Left colon (tissue), 2 donors: ENCODE measurements at regions not wholly inside any gene's neighbourhood (a gene's known extent, or its start where the extent isn't known, plus 50 kb on each side); places are given as distances from the start of the nearest gene placed in this dataset.

Source experiments
- ATAC-seq: fragments of 200-7000 bp; cut with Tn5 transposase; one replicate; pipeline ENCODE4 v1.9.1; 2020; ENCODE audit warnings: mild to moderate bottlenecking, moderate library complexity
- DNase-seq, 2 donors: peaks; one replicate each; pipeline ENCODE4 v3.0.0-alpha.2; 2020
- intact Hi-C, 2 donors: fragments of 100-400 bp; cut with DNase I in 1 of 2; cut with micrococcal nuclease in 1 of 2; formaldehyde crosslinking; loops; one replicate each; pipeline versions ENCODE4 v1.11.2 to v1.14.0; 2022; cut with DNase I, micrococcal nuclease
- donor health status: DM: no; HTN: no; CAD: no.
- donor health status: DM: yes; HTN: yes; CAD: no.

GRCh38 chr1:191912517-191912916 is 245.7 kb upstream of the RGS18 start:
- no peak for DNase-seq
- ATAC-seq: no peak
- intact Hi-C loops: no loop called here

DNA sequence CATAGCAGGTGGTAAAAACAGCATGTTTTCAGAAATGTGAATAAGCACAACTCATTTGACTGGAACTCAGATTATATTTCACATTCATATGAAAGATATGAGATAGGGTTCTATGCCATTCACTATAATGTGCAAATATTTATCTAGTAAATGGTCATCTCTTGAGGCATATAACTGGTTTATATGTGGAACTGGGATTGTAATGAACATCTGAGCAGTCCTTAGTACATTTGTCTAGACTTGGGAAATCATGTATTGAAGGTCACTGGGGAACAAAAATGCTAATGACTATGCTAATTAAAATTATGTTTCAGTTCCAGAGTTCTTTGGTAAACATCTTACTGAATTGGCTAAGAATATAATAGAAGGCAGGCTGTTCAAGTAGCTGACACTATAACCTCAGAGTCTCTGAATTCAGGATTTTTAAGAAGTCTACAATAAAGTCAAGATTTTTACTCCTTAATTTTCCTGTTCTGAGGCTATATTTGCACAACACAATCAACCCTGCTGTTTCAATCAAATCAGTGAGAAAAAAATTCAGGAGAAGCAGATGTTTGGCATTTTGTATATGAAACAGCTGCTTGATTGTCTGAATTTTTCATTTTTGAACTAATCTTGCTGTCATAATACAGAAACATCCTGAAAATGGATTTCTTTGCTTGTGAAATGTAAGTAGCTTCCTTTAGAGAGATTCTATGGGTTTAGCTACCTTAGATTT is 244.8 kb upstream of the RGS18 start:
- ATAC-seq: no peak
- intact Hi-C loops: no loop called here

GRCh38 chr1:191929383-191929782 is 228.9 kb upstream of the RGS18 start:
- ATAC-seq: no peak
- no peak for DNase-seq
- intact Hi-C loops: no loop called here

More for the DNA sequence above, 244.8 kb upstream of the RGS18 start:
- DNase-seq: no peak

- no peak for ATAC-seq
- DNase-seq: no peak
- intact Hi-C loops: no loop called here
These were observed 214.6 kb upstream of the RGS18 start for GRCh38 chr1:191943684-191944083.

GRCh38 chr1:191953526-191953925 is 204.7 kb upstream of the RGS18 start:
- ATAC-seq (no peak), DNase-seq (no peak)
- intact Hi-C loops: no loop called here

DNA sequence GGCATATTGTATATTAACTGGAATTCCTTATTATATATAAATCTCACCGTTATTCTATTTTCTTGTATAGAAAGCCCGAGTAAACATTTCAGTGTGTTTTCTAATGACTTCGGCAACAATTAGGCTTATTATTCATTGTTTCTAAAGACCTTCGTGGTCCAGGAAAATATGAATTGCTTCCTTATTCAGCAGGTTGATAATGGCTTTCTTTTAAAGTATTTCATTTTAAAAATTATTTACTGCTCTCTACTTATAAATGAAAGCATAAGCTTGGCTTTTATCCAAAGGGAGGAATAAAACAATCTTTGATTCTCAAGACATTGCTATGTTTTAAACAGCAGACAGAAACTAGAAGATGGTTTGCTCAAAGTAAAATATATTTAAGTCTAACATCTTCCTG is 198.4 kb upstream of the RGS18 start:
- DNase-seq: no peak
- intact Hi-C loops: no loop called here

DNA sequence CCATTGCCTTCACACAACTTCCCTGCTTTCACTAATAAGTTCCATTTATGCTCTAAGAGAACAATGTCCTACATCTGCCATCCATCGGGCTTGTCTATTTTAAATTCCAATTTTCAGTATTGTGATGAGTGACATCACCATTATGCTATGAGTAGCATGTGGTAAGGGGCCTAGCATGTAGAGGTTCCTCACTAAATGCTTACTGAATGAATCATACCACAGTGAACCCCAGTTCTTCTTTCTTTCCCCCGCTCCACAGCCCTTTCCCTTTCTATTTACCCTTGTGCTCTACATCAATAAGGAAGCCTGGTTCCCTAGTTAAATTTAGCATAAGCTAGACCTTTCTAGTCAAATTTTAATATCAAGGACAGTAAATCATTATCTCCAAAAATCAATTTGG is 195.0 kb upstream of the RGS18 start:
- DNase-seq: no peak
- intact Hi-C loops: no loop called here

More for the DNA sequence above, 198.4 kb upstream of the RGS18 start:
- no peak for ATAC-seq

GRCh38 chr1:191963781-191964455 is 194.3 kb upstream of the RGS18 start:
- DNase-seq: no peak
- intact Hi-C loops: no loop called here
- no peak for ATAC-seq

More for the DNA sequence above, 195.0 kb upstream of the RGS18 start:
- no peak for ATAC-seq

DNA sequence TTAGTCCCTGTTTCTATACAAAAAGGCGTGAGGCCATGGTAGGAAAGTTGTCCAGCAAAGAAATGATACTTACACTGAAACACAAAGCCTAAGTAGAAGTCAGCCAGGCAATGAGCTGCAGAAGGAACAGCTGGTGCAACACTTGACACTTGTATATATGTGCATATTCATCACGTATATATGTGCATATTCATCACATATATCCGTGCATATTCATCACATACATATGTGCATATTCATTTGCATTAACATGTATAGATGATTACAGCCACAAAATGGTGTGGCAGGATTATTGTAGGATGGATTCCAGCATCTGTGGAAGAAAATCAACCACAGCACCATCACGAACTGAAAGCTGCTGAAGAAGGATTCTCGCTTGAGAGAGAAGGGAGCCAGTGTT is 189.0 kb upstream of the RGS18 start:
- intact Hi-C loops: no loop called here

GRCh38 chr1:191970116-191970515 is 188.1 kb upstream of the RGS18 start:
- ATAC-seq: no peak
- DNase-seq: no peak
- intact Hi-C loops: no loop called here

More for the DNA sequence above, 189.0 kb upstream of the RGS18 start:
- ATAC-seq: no peak
- DNase-seq: no peak

- intact Hi-C loops: no loop called here
- DNase-seq (no peak), ATAC-seq (no peak)
These were observed 186.8 kb upstream of the RGS18 start for GRCh38 chr1:191971447-191971846.

DNA sequence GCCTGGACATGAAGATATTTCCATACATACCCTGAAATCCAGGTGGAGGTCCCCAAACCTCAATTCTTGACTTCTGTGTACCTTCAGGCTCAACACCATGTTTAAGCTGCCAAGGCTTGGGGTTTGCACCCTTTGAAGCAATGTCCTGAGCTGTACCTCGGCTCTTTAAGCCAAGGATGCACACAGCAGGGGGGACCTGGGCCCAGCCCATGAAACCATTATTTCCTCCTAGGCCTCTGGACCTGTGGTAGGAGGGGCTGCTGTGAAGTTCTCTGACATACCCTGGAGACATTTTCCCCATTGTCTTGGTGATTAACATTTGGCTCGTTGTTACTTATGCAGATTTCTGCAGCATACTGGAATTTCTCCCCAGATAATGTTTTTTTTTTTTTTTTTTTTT is 184.3 kb upstream of the RGS18 start:
- intact Hi-C loops: no loop called here
- DNase-seq (no peak), ATAC-seq (no peak)

- intact Hi-C loops: no loop called here
These were observed 180.3 kb upstream of the RGS18 start for GRCh38 chr1:191977874-191978506.

GRCh38 chr1:191984856-191985255 is 173.4 kb upstream of the RGS18 start:
- intact Hi-C loops: no loop called here
- ATAC-seq (no peak), DNase-seq (no peak)

More at GRCh38 chr1:191977874-191978506, 180.3 kb upstream of the RGS18 start:
- ATAC-seq (no peak), DNase-seq (no peak)

DNA sequence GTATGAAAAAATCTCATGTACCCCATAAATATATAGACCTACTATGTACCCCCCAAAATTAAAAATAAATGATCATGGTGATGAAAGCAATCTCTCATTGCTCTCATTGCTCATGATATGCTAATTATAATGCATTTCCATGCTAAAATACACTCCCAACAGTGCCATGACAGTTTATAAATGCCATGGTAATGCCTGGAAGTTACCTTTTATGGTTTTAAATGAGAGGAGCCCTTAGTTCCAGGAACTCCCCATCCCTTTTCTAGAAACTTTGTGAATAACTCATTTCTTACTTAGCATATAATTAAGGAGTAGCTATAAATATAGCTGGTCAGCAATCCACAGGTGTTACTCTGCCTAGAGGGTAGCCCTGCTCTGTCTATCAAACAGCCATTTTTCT is 166.1 kb upstream of the RGS18 start:
- ATAC-seq (no peak), DNase-seq (no peak)
- intact Hi-C loops: no loop called here

DNA sequence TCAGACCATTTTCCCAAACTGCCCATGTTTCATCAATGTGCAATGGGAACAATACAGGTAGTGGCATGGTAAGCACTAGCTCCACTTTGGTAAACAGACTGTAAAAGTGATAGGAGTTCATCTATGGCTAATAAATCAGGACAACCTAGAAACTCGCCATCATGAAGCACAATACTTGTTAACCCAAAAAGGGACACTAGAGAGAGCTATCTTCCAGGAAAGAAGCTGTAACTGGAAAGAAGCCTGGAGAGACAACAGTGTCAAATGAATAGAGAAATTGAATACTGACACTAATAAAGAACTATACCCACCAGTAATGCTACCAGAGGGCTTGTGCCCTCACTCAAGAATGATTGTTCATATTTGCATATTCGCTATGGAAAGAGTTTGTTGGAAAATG is 164.7 kb upstream of the RGS18 start:
- intact Hi-C loops: no loop called here
- peak; percentile 28 for ATAC-seq
- no peak for DNase-seq

DNA sequence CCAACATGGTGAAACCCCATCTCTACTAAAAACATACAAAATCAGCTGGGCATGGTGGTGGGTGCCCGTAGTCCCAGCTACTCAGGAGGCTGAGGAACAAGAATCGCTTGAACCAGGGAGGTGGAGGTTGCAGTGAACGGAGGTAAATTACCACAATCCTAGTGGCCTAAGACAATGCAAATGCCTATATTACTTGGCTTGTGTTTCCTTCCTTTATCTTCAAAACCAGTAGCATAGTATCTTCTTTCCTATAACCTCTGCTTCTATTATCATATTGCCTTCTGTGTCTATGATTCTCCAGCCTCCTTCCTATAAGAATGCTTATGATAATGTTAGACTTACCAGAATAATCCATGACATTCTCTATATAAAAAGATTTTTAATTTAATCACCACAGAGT is 156.2 kb upstream of the RGS18 start:
- intact Hi-C loops: no loop called here
- no peak for ATAC-seq
- no peak for DNase-seq

DNA sequence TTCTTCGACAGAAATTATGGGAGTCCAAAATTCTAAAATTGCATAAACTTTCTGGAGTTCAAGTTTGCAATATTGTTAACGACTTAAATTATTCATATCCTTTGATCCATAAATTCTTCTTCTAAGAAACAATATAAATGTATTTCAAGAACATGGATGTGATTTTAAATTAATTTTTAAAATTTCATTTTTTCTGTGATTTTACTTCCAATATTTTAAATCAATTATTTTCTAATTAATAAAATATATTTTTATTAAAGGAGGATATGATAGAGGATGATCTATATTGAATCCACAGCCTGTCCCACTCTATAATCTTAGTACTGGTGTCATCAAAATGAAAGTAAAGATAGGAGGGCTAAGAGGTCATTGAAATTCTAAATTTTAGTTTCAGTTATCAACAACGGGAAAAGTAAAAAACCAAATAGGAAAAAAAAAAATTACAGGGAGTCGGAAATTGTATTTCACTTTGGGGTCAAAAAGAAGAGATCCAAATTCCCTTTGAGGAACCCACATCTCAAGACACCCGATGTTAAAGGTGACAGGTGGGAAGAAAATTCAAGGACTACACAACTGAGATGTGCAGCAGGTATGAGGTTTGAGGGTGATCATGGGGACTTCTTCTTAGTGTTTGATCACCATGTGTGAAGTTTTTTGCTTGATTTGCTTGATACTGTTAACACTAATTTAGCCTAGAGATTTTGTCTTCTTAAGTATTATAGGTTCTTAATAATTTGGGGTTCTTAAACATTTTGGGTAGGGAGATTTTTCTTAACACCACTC is 154.8 kb upstream of the RGS18 start:
- intact Hi-C loops: no loop called here
- no peak for DNase-seq
- ATAC-seq: no peak

GRCh38 chr1:192005976-192006375 is 152.3 kb upstream of the RGS18 start:
- ATAC-seq: no peak
- intact Hi-C loops: no loop called here
- DNase-seq: no peak
